Hepatocyte (in vitro differentiated cells): ENCODE measurements at regions not wholly inside any gene's neighbourhood (a gene's known extent, or its start where the extent isn't known, plus 50 kb on each side); places are given as distances from the start of the nearest gene placed in this dataset.

Experiments
- EZH2 ChIP-seq: fragments of 200-600 bp; sonication (generic); IDR thresholded peaks from 2 replicates; pipeline ENCODE4 v1.6.1; 2016; ENCODE audit warnings: antibody characterized with exemption, mild to moderate bottlenecking, borderline replicate concordance
- TF ChIP-seq, protein P1 (sequence below): fragments of 200-600 bp; sonication (generic); IDR thresholded peaks from 2 replicates; pipeline ENCODE4 v1.5.1; 2016; ENCODE audit warnings: antibody characterized with exemption, mild to moderate bottlenecking; ENCODE audit not compliant: poor library complexity

DNA sequence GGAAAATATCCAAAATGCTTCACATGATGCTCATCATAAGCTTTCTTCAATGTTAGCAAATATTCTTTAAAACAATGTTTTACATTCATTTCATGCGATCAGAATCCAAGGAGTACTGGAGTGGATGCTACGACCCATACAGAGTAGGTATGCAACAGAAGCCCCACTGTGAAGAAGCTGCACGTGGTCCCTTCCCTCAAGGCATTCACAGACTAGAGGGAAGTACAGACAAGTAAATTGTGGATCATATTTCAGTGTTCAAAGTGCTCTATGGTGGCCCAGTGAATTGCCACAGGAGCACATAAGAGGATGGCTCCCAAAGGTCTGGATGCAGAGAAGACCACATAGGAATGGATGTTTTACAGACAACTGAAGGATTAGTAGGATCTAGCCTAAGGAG is 789.9 kb downstream of the IGSF11 start:
- TF ChIP-seq, protein P1, sequence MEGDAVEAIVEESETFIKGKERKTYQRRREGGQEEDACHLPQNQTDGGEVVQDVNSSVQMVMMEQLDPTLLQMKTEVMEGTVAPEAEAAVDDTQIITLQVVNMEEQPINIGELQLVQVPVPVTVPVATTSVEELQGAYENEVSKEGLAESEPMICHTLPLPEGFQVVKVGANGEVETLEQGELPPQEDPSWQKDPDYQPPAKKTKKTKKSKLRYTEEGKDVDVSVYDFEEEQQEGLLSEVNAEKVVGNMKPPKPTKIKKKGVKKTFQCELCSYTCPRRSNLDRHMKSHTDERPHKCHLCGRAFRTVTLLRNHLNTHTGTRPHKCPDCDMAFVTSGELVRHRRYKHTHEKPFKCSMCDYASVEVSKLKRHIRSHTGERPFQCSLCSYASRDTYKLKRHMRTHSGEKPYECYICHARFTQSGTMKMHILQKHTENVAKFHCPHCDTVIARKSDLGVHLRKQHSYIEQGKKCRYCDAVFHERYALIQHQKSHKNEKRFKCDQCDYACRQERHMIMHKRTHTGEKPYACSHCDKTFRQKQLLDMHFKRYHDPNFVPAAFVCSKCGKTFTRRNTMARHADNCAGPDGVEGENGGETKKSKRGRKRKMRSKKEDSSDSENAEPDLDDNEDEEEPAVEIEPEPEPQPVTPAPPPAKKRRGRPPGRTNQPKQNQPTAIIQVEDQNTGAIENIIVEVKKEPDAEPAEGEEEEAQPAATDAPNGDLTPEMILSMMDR = no peak
- TF ChIP-seq EZH2 = no peak
